ENCODE measurements at regions not wholly inside any gene's neighbourhood (a gene's known extent, or its start where the extent isn't known, plus 50 kb on each side); places are given as distances from the start of the nearest gene placed in this dataset.

GRCh38 chr15:25510146-25510545 lies 71.3 kb upstream of the UBE3A start:
- no peak for TF ChIP-seq CTCF (conservative IDR thresholded peaks at IDR 0.05)
- H3K27ac ChIP-seq: no peak overlapping the region

- no peak overlapping the region for H3K27ac ChIP-seq
- TF ChIP-seq CTCF (conservative IDR thresholded peaks at IDR 0.05): no peak
Measured at GRCh38 chr15:25509703-25510102, 70.9 kb upstream of the UBE3A start.

GRCh38 chr15:25508369-25509002 lies 69.7 kb upstream of the UBE3A start:
- H3K27ac ChIP-seq: no peak overlapping the region
- peak; percentile 80 for TF ChIP-seq CTCF (conservative IDR thresholded peaks at IDR 0.05)

GRCh38 chr15:25504307-25504706 lies 65.5 kb upstream of the UBE3A start:
- no peak for TF ChIP-seq CTCF (conservative IDR thresholded peaks at IDR 0.05)

DNA sequence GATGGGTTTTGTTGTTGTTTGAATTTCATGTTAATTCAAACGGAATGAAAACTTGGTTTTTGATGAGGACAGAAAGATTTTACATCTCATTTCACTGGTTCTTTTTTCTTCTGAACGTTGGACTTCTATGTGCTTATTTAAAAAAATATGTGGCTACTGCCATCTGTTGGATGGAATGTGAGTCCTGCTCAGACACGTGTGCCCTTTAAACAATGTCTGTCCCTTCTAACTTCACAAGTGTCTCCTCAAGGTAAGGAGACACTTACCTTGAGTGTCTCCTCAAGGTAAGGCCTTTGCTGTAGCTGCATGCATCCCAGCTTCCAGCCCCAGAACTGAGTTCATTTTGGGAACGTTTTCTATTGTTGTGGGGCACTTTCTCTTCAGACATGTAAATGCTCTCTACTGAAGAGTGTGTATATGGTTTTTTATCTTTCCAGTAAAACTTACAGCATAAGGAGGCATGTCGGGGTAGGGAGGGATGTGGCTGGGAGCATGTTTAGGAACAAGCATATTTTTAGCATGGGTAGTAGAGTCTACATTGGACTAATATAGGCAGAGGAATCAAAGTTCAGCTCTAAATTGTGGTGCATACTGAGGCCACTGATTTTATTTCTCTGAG lies 63.1 kb upstream of the UBE3A start:
- peak; percentile 79 for TF ChIP-seq CTCF (conservative IDR thresholded peaks at IDR 0.05)
- H3K27ac ChIP-seq: no peak overlapping the region

More at GRCh38 chr15:25504307-25504706, 65.5 kb upstream of the UBE3A start:
- no peak overlapping the region for H3K27ac ChIP-seq

- TF ChIP-seq CTCF (conservative IDR thresholded peaks at IDR 0.05): no peak
- no peak overlapping the region for H3K27ac ChIP-seq
Measured at GRCh38 chr15:25498835-25499234, 60.0 kb upstream of the UBE3A start.

GRCh38 chr15:25497934-25498333 lies 59.1 kb upstream of the UBE3A start:
- H3K27ac ChIP-seq: no peak overlapping the region
- no peak for TF ChIP-seq CTCF (conservative IDR thresholded peaks at IDR 0.05)

Measured in VCaP (cell line).